H9 (cell line): ENCODE measurements at regions not wholly inside any gene's neighbourhood (a gene's known extent, or its start where the extent isn't known, plus 50 kb on each side); places are given as distances from the start of the nearest gene placed in this dataset.

Experiments
- DNase-seq: peaks from one replicate; pipeline ENCODE4 v3.0.0-alpha.2; 2017
- H2AFZ ChIP-seq: one replicate; pipeline ENCODE4 v1.6.1; 2013; ENCODE audit warnings: mild to moderate bottlenecking, low read length, control low read depth, moderate library complexity
- H2AK5ac ChIP-seq: 2 replicates; pipeline ENCODE4 v1.6.1; 2013; ENCODE audit warnings: low read length, control low read depth, mixed read lengths; ENCODE audit not compliant: insufficient read length
- H2BK120ac ChIP-seq: one replicate; pipeline ENCODE4 v1.6.1; 2013; ENCODE audit warnings: low read depth, mild to moderate bottlenecking, low read length, control low read depth, inconsistent platforms; ENCODE audit not compliant: poor library complexity, severe bottlenecking
- H2BK12ac ChIP-seq: 2 replicates; pipeline ENCODE4 v1.6.1; 2013; ENCODE audit warnings: low read length, control low read depth, mixed read lengths, low read depth; ENCODE audit not compliant: insufficient read length
- H2BK15ac ChIP-seq: 2 replicates; pipeline ENCODE4 v1.6.1; 2013; ENCODE audit warnings: low read depth, low read length, control low read depth
- H2BK20ac ChIP-seq: one replicate; pipeline ENCODE4 v1.6.1; 2013; ENCODE audit warnings: low read depth, mild to moderate bottlenecking, low read length, control low read depth, inconsistent platforms; ENCODE audit not compliant: poor library complexity, severe bottlenecking
- H2BK5ac ChIP-seq: 2 replicates; pipeline ENCODE4 v1.6.1; 2013; ENCODE audit warnings: low read length, control low read depth, mixed read lengths; ENCODE audit not compliant: insufficient read length
- H3K14ac ChIP-seq: 2 replicates; pipeline ENCODE4 v1.6.1; 2013; ENCODE audit warnings: low read length, control low read depth; ENCODE audit not compliant: insufficient read depth
- H3K18ac ChIP-seq: 2 replicates; pipeline ENCODE4 v1.6.1; 2013; ENCODE audit warnings: low read depth, mild to moderate bottlenecking, mixed read lengths, low read length, control low read depth; ENCODE audit not compliant: insufficient read length
- H3K23ac ChIP-seq: 2 replicates; pipeline ENCODE4 v1.6.1; 2013; ENCODE audit warnings: low read length, control low read depth, mixed read lengths, low read depth; ENCODE audit not compliant: insufficient read length
- H3K23me2 ChIP-seq: 2 replicates; pipeline ENCODE4 v1.6.1; 2013; ENCODE audit warnings: low read depth, mild to moderate bottlenecking, mixed read lengths, low read length, control low read depth; ENCODE audit not compliant: insufficient read length, poor library complexity, severe bottlenecking
- H3K27ac ChIP-seq: 2 replicates; pipeline ENCODE4 v1.5.1; 2013; ENCODE audit warnings: low read length, control low read depth, mixed read lengths, low read depth; ENCODE audit not compliant: insufficient read length
- H3K27me3 ChIP-seq: 2 replicates; pipeline ENCODE4 v1.6.1; 2013; ENCODE audit warnings: low read length, control low read depth, inconsistent platforms; ENCODE audit not compliant: insufficient read depth
- H3K4ac ChIP-seq: 2 replicates; pipeline ENCODE4 v1.6.1; 2013; ENCODE audit warnings: low read depth, mild to moderate bottlenecking, control low read depth, inconsistent platforms, low read length, moderate library complexity
- H3K4me1 ChIP-seq: 2 replicates; pipeline ENCODE4 v1.6.1; 2013; ENCODE audit warnings: low read length, control low read depth, inconsistent platforms; ENCODE audit not compliant: insufficient read depth
- H3K4me2 ChIP-seq: 2 replicates; pipeline ENCODE4 v1.6.1; 2013; ENCODE audit warnings: low read length, control low read depth, mixed read lengths; ENCODE audit not compliant: insufficient read length, insufficient read depth
- H3K56ac ChIP-seq: 2 replicates; pipeline ENCODE4 v1.6.1; 2013; ENCODE audit warnings: low read depth, mild to moderate bottlenecking, mixed read lengths, low read length, control low read depth; ENCODE audit not compliant: insufficient read length
- H3K79me1 ChIP-seq: 2 replicates; pipeline ENCODE4 v1.6.1; 2013; ENCODE audit warnings: low read depth, mild to moderate bottlenecking, moderate library complexity, low read length, control low read depth, inconsistent platforms; ENCODE audit not compliant: insufficient read depth, poor library complexity, severe bottlenecking
- H3K79me2 ChIP-seq: 2 replicates; pipeline ENCODE4 v1.6.1; 2013; ENCODE audit warnings: low read length, control low read depth, inconsistent platforms; ENCODE audit not compliant: insufficient read depth
- H3K9ac ChIP-seq: 2 replicates; pipeline ENCODE4 v1.6.1; 2013; ENCODE audit warnings: low read length, control low read depth, mixed read lengths; ENCODE audit not compliant: insufficient read length; ENCODE audit errors: extremely low read depth
- H3K9me3 ChIP-seq: one replicate; pipeline ENCODE4 v1.6.1; 2013; ENCODE audit warnings: low read depth, low read length, inconsistent platforms; ENCODE audit not compliant: control insufficient read depth
- H3T11ph ChIP-seq: one replicate; pipeline ENCODE4 v1.6.1; 2013; ENCODE audit warnings: mild to moderate bottlenecking, low read length, control low read depth, inconsistent platforms
- H4K20me1 ChIP-seq: one replicate; pipeline ENCODE4 v1.6.1; 2013; ENCODE audit not compliant: control insufficient read depth, insufficient read length, insufficient read depth
- H4K5ac ChIP-seq: 2 replicates; pipeline ENCODE4 v1.6.1; 2013; ENCODE audit warnings: low read depth, mild to moderate bottlenecking, mixed read lengths, low read length, control low read depth; ENCODE audit not compliant: insufficient read length
- H4K8ac ChIP-seq: replicated peaks from 2 replicates; pipeline ENCODE4 v1.6.1; 2013; ENCODE audit warnings: low read length, control low read depth, mixed read lengths, low read depth; ENCODE audit not compliant: insufficient read length
- H4K91ac ChIP-seq: 2 replicates; pipeline ENCODE4 v1.6.1; 2013; ENCODE audit warnings: low read depth, mild to moderate bottlenecking, moderate library complexity, mixed read lengths, low read length, control low read depth; ENCODE audit not compliant: insufficient read length
- H3K27ac Mint-ChIP-seq, 3 experiments: 2 replicates in 2 of 3; 3 replicates in 1 of 3; pipeline ENCODE4 v1.8.0; 2020 to 2021; ENCODE audit warnings: mixed read lengths in 3 of 3, mild to moderate bottlenecking in 1 of 3, moderate library complexity in 1 of 3
- H3K27me3 Mint-ChIP-seq: 2 replicates; pipeline ENCODE4 v1.8.0; 2021; ENCODE audit warnings: low read depth, mild to moderate bottlenecking, moderate library complexity, mixed read lengths
- H3K36me3 Mint-ChIP-seq, 3 experiments: 2 replicates in 2 of 3; 3 replicates in 1 of 3; pipeline ENCODE4 v1.8.0; 2020 to 2021; ENCODE audit warnings: low read depth in 3 of 3, mixed read lengths in 3 of 3; ENCODE audit not compliant: insufficient read depth in 1 of 3
- H3K4me1 Mint-ChIP-seq, 2 experiments: 2 replicates each; pipeline ENCODE4 v1.8.0; 2020; ENCODE audit warnings: mixed read lengths in 2 of 2
- H3K4me3 Mint-ChIP-seq, 2 experiments: 2 replicates in 1 of 2; 3 replicates in 1 of 2; pipeline ENCODE4 v1.8.0; 2020 to 2021; ENCODE audit warnings: mild to moderate bottlenecking in 2 of 2, mixed read lengths in 2 of 2, moderate library complexity in 1 of 2
- H3K9me3 Mint-ChIP-seq, 2 experiments: 2 replicates in 1 of 2; 3 replicates in 1 of 2; pipeline ENCODE4 v1.8.0; 2020; ENCODE audit warnings: mild to moderate bottlenecking in 2 of 2, mixed read lengths in 2 of 2, moderate library complexity in 1 of 2
- WGBS: extraction: QIAGEN DNeasy Blood & Tissue Kit; methylation state at CpG from one replicate; pipeline ENCODE4 v1.1.7; 2013; ENCODE audit warnings: missing lambda C conversion rate, low lambda C conversion rate, mixed read lengths; ENCODE audit not compliant: insufficient read length; ENCODE audit errors: extremely low coverage; 5-methylcytosine and 5-hydroxymethylcytosine counted together
- TF ChIP-seq, protein P1 (sequence below): fragments of 200-600 bp; sonication (generic); conservative IDR thresholded peaks from 3 replicates; pipeline ENCODE4 v1.8.0; 2021; ENCODE audit warnings: antibody characterized with exemption, mild to moderate bottlenecking

DNA sequence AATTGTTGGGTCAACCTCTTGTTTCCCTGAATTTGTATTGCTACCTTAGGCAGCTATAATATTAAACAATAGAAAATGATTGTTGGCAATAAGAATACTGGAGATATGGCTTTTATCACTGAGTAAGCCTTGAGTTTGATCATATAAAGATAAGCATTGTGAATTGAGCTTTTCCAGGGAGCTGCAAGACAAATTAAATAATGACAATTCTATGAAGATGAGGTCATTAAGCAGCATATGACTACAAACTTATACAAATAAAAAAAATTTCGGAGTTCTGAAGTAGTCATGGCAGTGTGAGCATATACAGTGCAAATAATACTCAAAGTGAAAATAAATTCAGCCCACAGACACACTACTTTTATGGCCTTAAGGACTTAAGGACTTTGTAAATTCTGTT, 161.1 kb upstream of the ANO5 start:
- H3K4ac ChIP-seq = no peak overlapping the region
- peaks cover 1 to 15% (median 9%) of the 10 kb centered on the region in 3 experiments; a peak in 5 of 7 replicates for H3K36me3 Mint-ChIP-seq

More for the DNA sequence above, 161.1 kb upstream of the ANO5 start:
- Histone ChIP-seq H3K27me3 (no peaks in the 10 kb centered on the region), H3K14ac (no peak overlapping the region), H3K18ac (no peak overlapping the region), H3K9ac (no peak overlapping the region), H3T11ph (no peak overlapping the region), H2BK5ac (no peak overlapping the region), H3K23ac (no peak overlapping the region), H3K79me2 (no peaks in the 10 kb centered on the region), H3K9me3 (no peaks in the 10 kb centered on the region), H2AK5ac (no peak overlapping the region), H3K23me2 (no peaks in the 10 kb centered on the region), H4K8ac (no peak overlapping the region), H3K79me1 (no peaks in the 10 kb centered on the region), H3K56ac (no peak overlapping the region), H3K4me2 (no peak overlapping the region), H2BK12ac (no peak overlapping the region), H4K20me1 (no peaks in the 10 kb centered on the region), H2BK15ac (no peak overlapping the region), H4K91ac (no peak overlapping the region), H3K4me1 (no peaks in the 10 kb centered on the region), H3K27ac (no peak overlapping the region), H4K5ac (no peak overlapping the region), H2BK20ac (no peak overlapping the region), H2BK120ac (no peak overlapping the region), H2AFZ (no peak overlapping the region)
- Mint-ChIP-seq H3K27me3 (peaks cover 4% of the 10 kb centered on the region), H3K27ac (no peak overlapping the region), H3K9me3 (peaks cover 14 to 15% of the 10 kb centered on the region in 2 experiments), H3K4me3 (no peak overlapping the region), H3K4me1 (no peaks in the 10 kb centered on the region)
- no CpG with 5 or more reads among the region's 1 CpG for WGBS
- TF ChIP-seq, protein P1, sequence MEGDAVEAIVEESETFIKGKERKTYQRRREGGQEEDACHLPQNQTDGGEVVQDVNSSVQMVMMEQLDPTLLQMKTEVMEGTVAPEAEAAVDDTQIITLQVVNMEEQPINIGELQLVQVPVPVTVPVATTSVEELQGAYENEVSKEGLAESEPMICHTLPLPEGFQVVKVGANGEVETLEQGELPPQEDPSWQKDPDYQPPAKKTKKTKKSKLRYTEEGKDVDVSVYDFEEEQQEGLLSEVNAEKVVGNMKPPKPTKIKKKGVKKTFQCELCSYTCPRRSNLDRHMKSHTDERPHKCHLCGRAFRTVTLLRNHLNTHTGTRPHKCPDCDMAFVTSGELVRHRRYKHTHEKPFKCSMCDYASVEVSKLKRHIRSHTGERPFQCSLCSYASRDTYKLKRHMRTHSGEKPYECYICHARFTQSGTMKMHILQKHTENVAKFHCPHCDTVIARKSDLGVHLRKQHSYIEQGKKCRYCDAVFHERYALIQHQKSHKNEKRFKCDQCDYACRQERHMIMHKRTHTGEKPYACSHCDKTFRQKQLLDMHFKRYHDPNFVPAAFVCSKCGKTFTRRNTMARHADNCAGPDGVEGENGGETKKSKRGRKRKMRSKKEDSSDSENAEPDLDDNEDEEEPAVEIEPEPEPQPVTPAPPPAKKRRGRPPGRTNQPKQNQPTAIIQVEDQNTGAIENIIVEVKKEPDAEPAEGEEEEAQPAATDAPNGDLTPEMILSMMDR = no peak
- DNase-seq = no peak
